MM.1S (cell line): ENCODE measurements at regions not wholly inside any gene's neighbourhood (a gene's known extent, or its start where the extent isn't known, plus 50 kb on each side); places are given as distances from the start of the nearest gene placed in this dataset.

Experiments
- CTCF ChIP-seq: fragments of 300-600 bp; sonication (generic); IDR thresholded peaks from 2 replicates; pipeline ENCODE4 v1.5.1; 2016; ENCODE audit warnings: antibody characterized with exemption, low read length, mixed read lengths
- EZH2 ChIP-seq: fragments of 300-600 bp; sonication (generic); optimal IDR thresholded peaks from 2 replicates; pipeline ENCODE3; 2017; ENCODE audit warnings: low read depth, mild to moderate bottlenecking, antibody characterized with exemption, low read length, mixed read lengths
- EZH2phosphoT487 ChIP-seq: fragments of 300-600 bp; sonication (generic); IDR thresholded peaks from 2 replicates; pipeline ENCODE4 v1.6.1; 2018; ENCODE audit warnings: antibody characterized with exemption, low read length

GRCh38 chr14:62029569-62029924 is 267.3 kb downstream of the SNAPC1 start:
- TF ChIP-seq CTCF (no peak), EZH2 (no peak), EZH2phosphoT487 (no peak)
